ENCODE measurements at regions not wholly inside any gene's neighbourhood (a gene's known extent, or its start where the extent isn't known, plus 50 kb on each side); places are given as distances from the start of the nearest gene placed in this dataset.

DNA sequence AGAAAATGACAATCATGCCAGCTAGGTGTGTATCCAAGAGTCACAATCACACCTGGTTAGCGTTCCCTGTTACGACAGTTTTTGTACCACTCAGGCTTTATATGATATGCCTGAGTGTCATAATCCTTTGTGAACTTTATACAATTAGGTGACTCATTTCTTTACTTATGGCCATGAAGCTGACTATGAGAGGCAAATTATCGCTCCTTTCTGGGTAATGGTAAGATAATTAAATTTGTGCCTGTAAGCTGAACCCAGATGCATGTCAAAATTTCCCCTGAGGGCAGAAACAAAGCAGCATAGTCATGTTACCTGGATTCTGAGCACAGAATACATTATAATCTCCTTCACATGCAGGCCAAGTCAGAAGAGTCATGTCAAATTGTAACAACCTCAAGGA is 970.1 kb upstream of the AMELY start:
- Histone ChIP-seq H3K27ac (no peak overlapping the region), H3K4me1 (no peaks in the 10 kb centered on the region), H3K9me3 (no peaks in the 10 kb centered on the region), H3K27me3 (no peaks in the 10 kb centered on the region), H3K36me3 (no peaks in the 10 kb centered on the region), H3K4me3 (no peak overlapping the region)
- WGBS, 2 donors (ENCODE audit: low coverage in 1 of 2) = no CpG with 5 or more reads among the region's 3 CpGs
- no peak for DNase-seq
- TF ChIP-seq POLR2A (IDR thresholded peaks at IDR 0.05) = no peak
- TF ChIP-seq EP300 (IDR thresholded peaks at IDR 0.05; ENCODE audit: low read depth) = no peak
- no peak for TF ChIP-seq POLR2AphosphoS5 (IDR thresholded peaks at IDR 0.05)
- TF ChIP-seq, protein P1, sequence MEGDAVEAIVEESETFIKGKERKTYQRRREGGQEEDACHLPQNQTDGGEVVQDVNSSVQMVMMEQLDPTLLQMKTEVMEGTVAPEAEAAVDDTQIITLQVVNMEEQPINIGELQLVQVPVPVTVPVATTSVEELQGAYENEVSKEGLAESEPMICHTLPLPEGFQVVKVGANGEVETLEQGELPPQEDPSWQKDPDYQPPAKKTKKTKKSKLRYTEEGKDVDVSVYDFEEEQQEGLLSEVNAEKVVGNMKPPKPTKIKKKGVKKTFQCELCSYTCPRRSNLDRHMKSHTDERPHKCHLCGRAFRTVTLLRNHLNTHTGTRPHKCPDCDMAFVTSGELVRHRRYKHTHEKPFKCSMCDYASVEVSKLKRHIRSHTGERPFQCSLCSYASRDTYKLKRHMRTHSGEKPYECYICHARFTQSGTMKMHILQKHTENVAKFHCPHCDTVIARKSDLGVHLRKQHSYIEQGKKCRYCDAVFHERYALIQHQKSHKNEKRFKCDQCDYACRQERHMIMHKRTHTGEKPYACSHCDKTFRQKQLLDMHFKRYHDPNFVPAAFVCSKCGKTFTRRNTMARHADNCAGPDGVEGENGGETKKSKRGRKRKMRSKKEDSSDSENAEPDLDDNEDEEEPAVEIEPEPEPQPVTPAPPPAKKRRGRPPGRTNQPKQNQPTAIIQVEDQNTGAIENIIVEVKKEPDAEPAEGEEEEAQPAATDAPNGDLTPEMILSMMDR (IDR thresholded peaks at IDR 0.05) = no peak
- in situ Hi-C loops (cut with MboI; ENCODE audit: low pct_ligation_motif_present in 1 of 4, low pct_unique_long_range_greater_than_20kb in 1 of 4, low sequenced_read_pairs in 3 of 4) (no loop called here), intact Hi-C loops (cut with DNase I; ENCODE audit: low total_unique reads) (no loop called here)

DNA sequence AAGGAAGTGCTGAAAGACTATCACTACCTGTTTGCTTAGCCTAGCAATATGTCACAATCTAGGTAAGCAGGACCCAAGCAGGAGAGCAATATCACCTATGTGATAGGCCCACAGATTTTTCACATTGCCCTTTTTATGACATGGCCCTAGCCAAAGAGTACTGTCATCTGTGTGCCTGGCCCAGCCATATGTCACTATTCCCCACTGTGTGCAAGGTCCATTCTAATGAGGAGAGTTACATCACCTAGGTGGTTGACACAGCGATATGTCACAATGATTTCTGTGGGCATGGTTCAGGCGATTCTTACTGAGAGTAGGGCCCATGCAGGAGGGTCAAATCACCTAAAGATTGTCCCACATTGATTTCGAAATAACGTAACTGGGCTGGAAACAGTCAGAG is 967.7 kb upstream of the AMELY start:
- Histone ChIP-seq H3K9me3 (no peaks in the 10 kb centered on the region), H3K4me1 (no peaks in the 10 kb centered on the region), H3K27ac (no peak overlapping the region), H3K36me3 (no peaks in the 10 kb centered on the region), H3K27me3 (no peaks in the 10 kb centered on the region), H3K4me3 (no peak overlapping the region)
- intact Hi-C loops (cut with DNase I; ENCODE audit: low total_unique reads) (no loop called here), in situ Hi-C loops (cut with MboI; ENCODE audit: low pct_ligation_motif_present in 1 of 4, low pct_unique_long_range_greater_than_20kb in 1 of 4, low sequenced_read_pairs in 3 of 4) (no loop called here)
- no CpG with 5 or more reads among the region's 4 CpGs for WGBS, 2 donors (ENCODE audit: low coverage in 1 of 2)
- no peak for DNase-seq
- TF ChIP-seq, protein P1 (IDR thresholded peaks at IDR 0.05) = no peak
- TF ChIP-seq POLR2A (IDR thresholded peaks at IDR 0.05) = no peak
- no peak for TF ChIP-seq EP300 (IDR thresholded peaks at IDR 0.05; ENCODE audit: low read depth)
- TF ChIP-seq POLR2AphosphoS5 (IDR thresholded peaks at IDR 0.05) = no peak

DNA sequence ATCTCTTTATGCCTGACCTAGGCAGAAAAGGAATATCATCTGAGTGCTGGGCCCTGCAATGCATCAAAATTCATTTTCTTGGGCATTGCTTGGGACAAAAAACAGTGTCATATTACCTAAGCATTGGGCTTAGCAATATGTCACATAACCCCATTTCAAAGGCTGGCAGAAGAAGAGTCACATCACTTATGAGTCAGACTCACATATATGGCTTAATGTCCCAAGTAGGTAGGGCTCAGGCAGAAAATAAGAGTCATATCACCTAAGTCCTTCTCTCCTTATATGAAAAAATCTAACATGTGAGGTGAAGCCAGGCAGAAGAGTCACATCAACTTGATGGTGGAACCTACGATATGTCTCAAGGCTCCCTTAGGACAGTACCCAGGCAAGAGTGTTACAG is 967.2 kb upstream of the AMELY start:
- WGBS, 2 donors (ENCODE audit: low coverage in 1 of 2) = no CpG with 5 or more reads among the region's 1 CpG
- Histone ChIP-seq H3K27me3 (no peaks in the 10 kb centered on the region), H3K4me3 (no peak overlapping the region), H3K27ac (no peak overlapping the region), H3K9me3 (no peaks in the 10 kb centered on the region), H3K36me3 (no peaks in the 10 kb centered on the region), H3K4me1 (no peaks in the 10 kb centered on the region)
- intact Hi-C loops (cut with DNase I; ENCODE audit: low total_unique reads) = no loop called here
- DNase-seq = no peak
- TF ChIP-seq EP300 (IDR thresholded peaks at IDR 0.05; ENCODE audit: low read depth) = no peak
- no peak for TF ChIP-seq POLR2A (IDR thresholded peaks at IDR 0.05)
- TF ChIP-seq POLR2AphosphoS5 (IDR thresholded peaks at IDR 0.05) = no peak
- TF ChIP-seq, protein P1 (IDR thresholded peaks at IDR 0.05) = no peak
- in situ Hi-C loops (cut with MboI; ENCODE audit: low pct_ligation_motif_present in 1 of 4, low pct_unique_long_range_greater_than_20kb in 1 of 4, low sequenced_read_pairs in 3 of 4) = no loop called here

DNA sequence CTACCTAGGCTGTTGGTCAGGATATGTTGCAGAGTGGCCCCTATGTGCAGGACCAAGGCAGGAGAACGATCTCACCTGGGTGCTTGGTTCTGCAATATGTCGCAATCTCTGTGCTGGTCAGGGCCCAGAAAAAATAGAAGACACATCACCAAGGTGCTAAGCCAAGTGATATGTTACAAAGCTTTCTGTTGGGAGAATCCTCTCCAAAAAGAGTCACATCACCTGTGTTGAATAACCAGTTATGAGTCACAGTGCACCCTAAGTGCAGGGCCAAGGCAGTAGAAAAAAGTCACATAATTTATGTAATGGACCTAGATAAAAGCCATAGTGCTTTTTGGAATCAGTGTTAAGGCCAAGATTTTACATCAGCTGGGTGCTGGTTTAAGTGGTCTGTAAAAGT is 965.9 kb upstream of the AMELY start:
- no peaks in the 10 kb centered on the region for H3K36me3 ChIP-seq
- H3K9me3 ChIP-seq = no peaks in the 10 kb centered on the region
- no peaks in the 10 kb centered on the region for H3K27me3 ChIP-seq
- H3K4me3 ChIP-seq = no peak overlapping the region
- TF ChIP-seq POLR2A (IDR thresholded peaks at IDR 0.05) (no peak), EP300 (IDR thresholded peaks at IDR 0.05; ENCODE audit: low read depth) (no peak), POLR2AphosphoS5 (IDR thresholded peaks at IDR 0.05) (no peak)
- TF ChIP-seq, protein P1 (IDR thresholded peaks at IDR 0.05) = no peak
- H3K4me1 ChIP-seq = no peaks in the 10 kb centered on the region
- no CpG with 5 or more reads among the region's 2 CpGs for WGBS, 2 donors (ENCODE audit: low coverage in 1 of 2)
- H3K27ac ChIP-seq = no peak overlapping the region
- in situ Hi-C loops (cut with MboI; ENCODE audit: low pct_ligation_motif_present in 1 of 4, low pct_unique_long_range_greater_than_20kb in 1 of 4, low sequenced_read_pairs in 3 of 4) (no loop called here), intact Hi-C loops (cut with DNase I; ENCODE audit: low total_unique reads) (no loop called here)
- DNase-seq = no peak

Data from transverse colon (tissue), 4 donors.